CD4-positive, alpha-beta T cell treated with Interleukin-21 for 1 hour (primary cell): ENCODE measurements at regions not wholly inside any gene's neighbourhood (a gene's known extent, or its start where the extent isn't known, plus 50 kb on each side); places are given as distances from the start of the nearest gene placed in this dataset.
"Not testable (repeated sequence)": the region's sequence is repeated elsewhere in the genome, so short reads cannot be mapped to it uniquely, and the experiment has no call there.

Source experiments
- DNase-seq: peaks from one replicate; pipeline ENCODE4 v3.0.0-alpha.2; 2020

- no peak for DNase-seq
Observed at GRCh38 chr5:21024966-21025365, 1037.0 kb upstream of the CDH18 start.

- DNase-seq: no peak
Observed at GRCh38 chr5:21013237-21013636, 1025.2 kb upstream of the CDH18 start.

- no peak for DNase-seq
Observed at GRCh38 chr5:21007781-21008180, 1019.8 kb upstream of the CDH18 start.

GRCh38 chr5:20988933-20989332 lies 1000.9 kb upstream of the CDH18 start:
- DNase-seq: not testable (repeated sequence)

- no peak for DNase-seq
Observed at GRCh38 chr5:20985754-20986153, 997.8 kb upstream of the CDH18 start.

GRCh38 chr5:20974426-20974825 lies 986.4 kb upstream of the CDH18 start:
- no peak for DNase-seq

- no peak for DNase-seq
Observed at GRCh38 chr5:20972419-20972925, 984.5 kb upstream of the CDH18 start.

- no peak for DNase-seq
Observed at GRCh38 chr5:20959347-20959746, 971.3 kb upstream of the CDH18 start.

GRCh38 chr5:20958641-20959040 lies 970.6 kb upstream of the CDH18 start:
- no peak for DNase-seq

GRCh38 chr5:20956134-20956533 lies 968.1 kb upstream of the CDH18 start:
- DNase-seq: no peak

GRCh38 chr5:20949636-20950035 lies 961.6 kb upstream of the CDH18 start:
- no peak for DNase-seq

GRCh38 chr5:20943183-20943971 lies 955.4 kb upstream of the CDH18 start:
- DNase-seq: not testable (repeated sequence)

GRCh38 chr5:20942603-20943002 lies 954.6 kb upstream of the CDH18 start:
- not testable (repeated sequence) for DNase-seq

GRCh38 chr5:20940786-20941185 lies 952.8 kb upstream of the CDH18 start:
- not testable (repeated sequence) for DNase-seq

GRCh38 chr5:20890936-20891335 lies 902.9 kb upstream of the CDH18 start:
- DNase-seq: not testable (repeated sequence)

GRCh38 chr5:20875726-20876125 lies 887.7 kb upstream of the CDH18 start:
- not testable (repeated sequence) for DNase-seq

GRCh38 chr5:20865892-20866291 lies 877.9 kb upstream of the CDH18 start:
- not testable (repeated sequence) for DNase-seq

GRCh38 chr5:20833081-20833627 lies 845.2 kb upstream of the CDH18 start:
- no peak for DNase-seq

- DNase-seq: no peak
Observed at GRCh38 chr5:20832204-20833080, 844.4 kb upstream of the CDH18 start.

- not testable (repeated sequence) for DNase-seq
Observed at GRCh38 chr5:20825951-20826350, 838.0 kb upstream of the CDH18 start.

GRCh38 chr5:20797216-20797615 lies 809.2 kb upstream of the CDH18 start:
- DNase-seq: not testable (repeated sequence)

GRCh38 chr5:20784755-20785154 lies 796.8 kb upstream of the CDH18 start:
- DNase-seq: not testable (repeated sequence)

- DNase-seq: not testable (repeated sequence)
Observed at GRCh38 chr5:20783484-20783883, 795.5 kb upstream of the CDH18 start.
